Liver (tissue), 8 donors: ENCODE measurements at regions not wholly inside any gene's neighbourhood (a gene's known extent, or its start where the extent isn't known, plus 50 kb on each side); places are given as distances from the start of the nearest gene placed in this dataset.

Experiments used
- DNase-seq: peaks from one replicate; pipeline ENCODE4 v3.0.0-alpha.2; 2017; ENCODE audit warnings: low spot score
- H3K27ac ChIP-seq, 2 donors: one replicate each; pipeline ENCODE4 v1.7.0; 2013; ENCODE audit warnings: inconsistent platforms in 2 of 2, low read length in 2 of 2, control low read depth in 1 of 2, low read depth in 1 of 2, mild to moderate bottlenecking in 1 of 2
- H3K27me3 ChIP-seq, 4 donors: one replicate each; pipeline versions ENCODE4 v1.6.1 to v1.7.0; 2013; ENCODE audit warnings: low read length in 3 of 4, inconsistent platforms in 1 of 4, mild to moderate bottlenecking in 1 of 4, moderate library complexity in 1 of 4; ENCODE audit not compliant: control insufficient read depth in 4 of 4, insufficient read depth in 4 of 4
- H3K36me3 ChIP-seq, 4 donors: one replicate each; pipeline versions ENCODE4 v1.6.1 to v1.7.0; 2013; ENCODE audit warnings: low read length in 3 of 4, mild to moderate bottlenecking in 3 of 4, low read depth in 1 of 4, moderate library complexity in 1 of 4; ENCODE audit not compliant: control insufficient read depth in 4 of 4, insufficient read depth in 3 of 4
- H3K4me1 ChIP-seq, 4 donors: one replicate each; pipeline versions ENCODE4 v1.6.1 to v1.7.0; 2013; ENCODE audit warnings: low read length in 3 of 4, mild to moderate bottlenecking in 3 of 4, moderate library complexity in 1 of 4; ENCODE audit not compliant: control insufficient read depth in 4 of 4, insufficient read depth in 4 of 4
- H3K4me3 ChIP-seq, 3 donors: one replicate each; pipeline versions ENCODE4 v1.6.1 to v1.7.0; 2013; ENCODE audit warnings: low read length in 3 of 3, control low read depth in 1 of 3, low read depth in 1 of 3, mild to moderate bottlenecking in 1 of 3
- H3K9ac ChIP-seq, 2 donors: one replicate each; pipeline ENCODE4 v1.7.0; 2013; ENCODE audit warnings: low read length in 2 of 2, mild to moderate bottlenecking in 2 of 2, moderate library complexity in 2 of 2, control low read depth in 1 of 2, low read depth in 1 of 2
- H3K9me3 ChIP-seq, 4 donors: one replicate each; pipeline versions ENCODE4 v1.6.1 to v1.7.0; 2013; ENCODE audit warnings: low read length in 3 of 4; ENCODE audit not compliant: control insufficient read depth in 4 of 4
- CTCF ChIP-seq: fragments of 150-350 bp; IDR thresholded peaks from 2 replicates; pipeline ENCODE4 v1.5.1; 2017; ENCODE audit warnings: improper control_type of control experiment, low read depth, low read length; ENCODE audit not compliant: missing input control
- FOXA1 ChIP-seq: IDR thresholded peaks from 2 replicates; pipeline ENCODE4 v1.6.1; 2016; ENCODE audit warnings: antibody characterized with exemption
- GABPA ChIP-seq, 2 donors: IDR thresholded peaks in 1 of 2; conservative IDR thresholded peaks in 1 of 2; 2 replicates each; pipeline ENCODE4 v1.6.1; 2016; ENCODE audit warnings: antibody characterized with exemption in 2 of 2, mild to moderate bottlenecking in 1 of 2, moderate library complexity in 1 of 2
- HNF4A ChIP-seq, 2 donors: conservative IDR thresholded peaks; 2 replicates each; pipeline ENCODE4 v1.6.1; 2016; ENCODE audit warnings: antibody characterized with exemption in 2 of 2, mild to moderate bottlenecking in 2 of 2
- HNF4G ChIP-seq: IDR thresholded peaks from 2 replicates; pipeline ENCODE4 v1.6.1; 2016; ENCODE audit warnings: antibody characterized with exemption
- JUND ChIP-seq, 2 donors: IDR thresholded peaks; 2 replicates each; pipeline ENCODE4 v1.6.1; 2016; ENCODE audit warnings: antibody characterized with exemption in 2 of 2
- REST ChIP-seq: IDR thresholded peaks from 2 replicates; pipeline ENCODE4 v1.6.1; 2016; ENCODE audit warnings: antibody characterized with exemption, mild to moderate bottlenecking
- SP1 ChIP-seq: IDR thresholded peaks from 2 replicates; pipeline ENCODE4 v1.6.1; 2018; ENCODE audit warnings: antibody characterized with exemption, mild to moderate bottlenecking
- YY1 ChIP-seq: IDR thresholded peaks from 2 replicates; pipeline ENCODE4 v1.6.1; 2016; ENCODE audit warnings: antibody characterized with exemption, mild to moderate bottlenecking
- ZBTB33 ChIP-seq: IDR thresholded peaks from 2 replicates; pipeline ENCODE4 v1.6.1; 2016; ENCODE audit warnings: antibody characterized with exemption
- WGBS: extraction: QIAGEN DNeasy Blood & Tissue Kit; methylation state at CpG from one replicate; pipeline ENCODE4 v1.1.7; 2013; 5-methylcytosine and 5-hydroxymethylcytosine counted together
- donor health status: healthy.
- donor health status: healthy.
- donor health status: healthy.
- donor health status: healthy.
- donor health status: healthy.

GRCh38 chr7:115216652-115217051, 294.8 kb downstream of the MDFIC start:
- H3K36me3 ChIP-seq = no peaks in the 10 kb centered on the region
- no peak overlapping the region for H3K9ac ChIP-seq
- 92% methylated on average over 1 of the region's 1 CpG for WGBS
- no peaks in the 10 kb centered on the region for H3K27me3 ChIP-seq
- H3K27ac ChIP-seq = no peak overlapping the region
- no peak overlapping the region for H3K4me3 ChIP-seq
- TF ChIP-seq JUND (IDR thresholded peaks at IDR 0.05) (no peak), GABPA (IDR thresholded peaks at IDR 0.05 in 1 of 2, conservative IDR thresholded peaks at IDR 0.05 in 1 of 2) (no peak), FOXA1 (no peak), ZBTB33 (no peak), REST (no peak), YY1 (no peak), CTCF (no peak), SP1 (no peak)
- H3K9me3 ChIP-seq = no peaks in the 10 kb centered on the region
- no peaks in the 10 kb centered on the region for H3K4me1 ChIP-seq
- no peak for DNase-seq

DNA sequence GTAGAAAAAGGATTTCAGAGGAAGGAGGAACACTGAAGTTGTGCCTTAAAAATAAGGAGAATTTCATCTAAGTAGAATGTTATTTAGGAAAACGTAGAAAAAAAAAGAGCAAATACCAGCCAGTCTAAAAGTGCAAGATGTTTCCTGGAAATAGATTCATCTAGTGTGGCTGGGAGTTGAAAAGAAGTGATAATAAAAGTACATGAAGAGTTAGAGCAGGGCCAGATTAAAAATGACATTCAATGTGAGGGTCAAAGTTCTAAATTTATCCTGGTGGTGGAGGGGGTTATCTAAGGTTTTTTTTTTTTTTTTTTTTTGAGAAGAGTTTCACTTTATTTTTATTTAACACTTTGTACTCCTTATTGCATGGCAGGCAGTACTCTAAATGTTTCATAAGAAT, 289.3 kb downstream of the MDFIC start:
- Histone ChIP-seq H3K9me3 (peaks cover 0 to 5% (median 2%) of the 10 kb centered on the region in 4 donors), H3K4me3 (no peak overlapping the region), H3K27me3 (no peaks in the 10 kb centered on the region), H3K27ac (no peak overlapping the region), H3K36me3 (no peaks in the 10 kb centered on the region), H3K9ac (no peak overlapping the region), H3K4me1 (no peaks in the 10 kb centered on the region)
- DNase-seq = no peak
- 22% methylated on average over 1 of the region's 1 CpG for WGBS
- TF ChIP-seq HNF4A (conservative IDR thresholded peaks at IDR 0.05) (peak; percentile 9 to 21), HNF4G (no peak), JUND (IDR thresholded peaks at IDR 0.05) (no peak)

GRCh38 chr7:115210552-115210951, 288.7 kb downstream of the MDFIC start:
- DNase-seq = no peak
- H3K36me3 ChIP-seq = no peaks in the 10 kb centered on the region
- H3K27ac ChIP-seq = no peak overlapping the region
- H3K9me3 ChIP-seq = peaks cover 0 to 7% (median 3%) of the 10 kb centered on the region in 4 donors
- H3K4me3 ChIP-seq = no peak overlapping the region
- 65% methylated on average over 4 of the region's 4 CpGs for WGBS
- no peaks in the 10 kb centered on the region for H3K27me3 ChIP-seq
- no peak for TF ChIP-seq GABPA (IDR thresholded peaks at IDR 0.05 in 1 of 2, conservative IDR thresholded peaks at IDR 0.05 in 1 of 2)
- H3K4me1 ChIP-seq = no peaks in the 10 kb centered on the region
- H3K9ac ChIP-seq = no peak overlapping the region
